ENCODE measurements at regions not wholly inside any gene's neighbourhood (a gene's known extent, or its start where the extent isn't known, plus 50 kb on each side); places are given as distances from the start of the nearest gene placed in this dataset.
A peak's percentile ranks its signal among the peaks of the same experiment; 100 is the strongest.

- H3K36me3 Mint-ChIP-seq (ENCODE audit: low read depth) = no peaks in the 10 kb centered on the region
- H3K4me3 Mint-ChIP-seq (ENCODE audit: unreplicated experiment) = no peak overlapping the region
- DNase-seq (ENCODE audit: low spot score) = no peak
- H3K4me1 Mint-ChIP-seq (ENCODE audit: low read depth) = peaks cover 10% of the 10 kb centered on the region
- no peaks in the 10 kb centered on the region for H3K9me3 Mint-ChIP-seq (ENCODE audit: low read depth)
- no peaks in the 10 kb centered on the region for H3K27me3 Mint-ChIP-seq (ENCODE audit: low read depth)
- no peak overlapping the region for H3K27ac Mint-ChIP-seq (ENCODE audit: unreplicated experiment)
- TF ChIP-seq, protein P1, sequence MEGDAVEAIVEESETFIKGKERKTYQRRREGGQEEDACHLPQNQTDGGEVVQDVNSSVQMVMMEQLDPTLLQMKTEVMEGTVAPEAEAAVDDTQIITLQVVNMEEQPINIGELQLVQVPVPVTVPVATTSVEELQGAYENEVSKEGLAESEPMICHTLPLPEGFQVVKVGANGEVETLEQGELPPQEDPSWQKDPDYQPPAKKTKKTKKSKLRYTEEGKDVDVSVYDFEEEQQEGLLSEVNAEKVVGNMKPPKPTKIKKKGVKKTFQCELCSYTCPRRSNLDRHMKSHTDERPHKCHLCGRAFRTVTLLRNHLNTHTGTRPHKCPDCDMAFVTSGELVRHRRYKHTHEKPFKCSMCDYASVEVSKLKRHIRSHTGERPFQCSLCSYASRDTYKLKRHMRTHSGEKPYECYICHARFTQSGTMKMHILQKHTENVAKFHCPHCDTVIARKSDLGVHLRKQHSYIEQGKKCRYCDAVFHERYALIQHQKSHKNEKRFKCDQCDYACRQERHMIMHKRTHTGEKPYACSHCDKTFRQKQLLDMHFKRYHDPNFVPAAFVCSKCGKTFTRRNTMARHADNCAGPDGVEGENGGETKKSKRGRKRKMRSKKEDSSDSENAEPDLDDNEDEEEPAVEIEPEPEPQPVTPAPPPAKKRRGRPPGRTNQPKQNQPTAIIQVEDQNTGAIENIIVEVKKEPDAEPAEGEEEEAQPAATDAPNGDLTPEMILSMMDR (IDR thresholded peaks at IDR 0.05) = no peak
Measured at GRCh38 chr13:64160479-64160878, 2744.8 kb upstream of the PCDH20 start.

- TF ChIP-seq, protein P1 (IDR thresholded peaks at IDR 0.05) = no peak
- peaks cover 10% of the 10 kb centered on the region for H3K4me1 Mint-ChIP-seq (ENCODE audit: low read depth)
- H3K36me3 Mint-ChIP-seq (ENCODE audit: low read depth) = no peaks in the 10 kb centered on the region
- H3K27me3 Mint-ChIP-seq (ENCODE audit: low read depth) = no peaks in the 10 kb centered on the region
- no peaks in the 10 kb centered on the region for H3K9me3 Mint-ChIP-seq (ENCODE audit: low read depth)
- no peak overlapping the region for H3K27ac Mint-ChIP-seq (ENCODE audit: unreplicated experiment)
- H3K4me3 Mint-ChIP-seq (ENCODE audit: unreplicated experiment) = no peak overlapping the region
- no peak for DNase-seq (ENCODE audit: low spot score)
Measured at GRCh38 chr13:64158908-64159307, 2743.3 kb upstream of the PCDH20 start.

- Mint-ChIP-seq H3K4me3 (ENCODE audit: unreplicated experiment) (no peak overlapping the region), H3K9me3 (ENCODE audit: low read depth) (peaks cover 13% of the 10 kb centered on the region), H3K4me1 (ENCODE audit: low read depth) (peaks cover 10% of the 10 kb centered on the region), H3K36me3 (ENCODE audit: low read depth) (no peaks in the 10 kb centered on the region), H3K27me3 (ENCODE audit: low read depth) (no peaks in the 10 kb centered on the region), H3K27ac (ENCODE audit: unreplicated experiment) (no peak overlapping the region)
- TF ChIP-seq, protein P1 (IDR thresholded peaks at IDR 0.05) = peak; percentile 83
- DNase-seq (ENCODE audit: low spot score) = no peak
Measured at GRCh38 chr13:64154514-64154913, 2738.9 kb upstream of the PCDH20 start.

DNA sequence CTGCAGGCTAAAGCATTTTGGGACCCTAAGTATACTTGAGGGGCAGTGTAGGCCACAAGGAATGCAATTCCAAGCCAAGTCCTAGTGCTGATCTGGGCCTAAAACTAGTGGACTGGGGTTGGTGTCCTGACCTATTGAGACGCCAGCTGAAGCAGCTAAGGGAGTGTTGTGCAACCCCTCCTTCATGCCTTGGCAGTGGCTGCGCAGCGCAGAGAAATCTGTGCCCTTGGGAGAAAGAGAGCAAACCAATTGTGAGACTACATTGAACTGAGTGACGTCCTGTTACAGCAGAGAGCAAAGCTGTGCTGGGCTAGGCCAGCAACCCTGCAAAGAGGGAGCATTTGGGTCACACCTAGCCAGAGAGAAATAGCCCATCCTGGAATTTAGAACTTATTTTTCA is 2715.0 kb upstream of the PCDH20 start:
- no peak overlapping the region for H3K4me3 Mint-ChIP-seq (ENCODE audit: unreplicated experiment)
- TF ChIP-seq, protein P1 (IDR thresholded peaks at IDR 0.05) = no peak
- no peaks in the 10 kb centered on the region for H3K27me3 Mint-ChIP-seq (ENCODE audit: low read depth)
- peaks cover 11% of the 10 kb centered on the region for H3K9me3 Mint-ChIP-seq (ENCODE audit: low read depth)
- H3K4me1 Mint-ChIP-seq (ENCODE audit: low read depth) = peaks cover 4% of the 10 kb centered on the region
- DNase-seq (ENCODE audit: low spot score) = peak; percentile 36
- no peak overlapping the region for H3K27ac Mint-ChIP-seq (ENCODE audit: unreplicated experiment)
- H3K36me3 Mint-ChIP-seq (ENCODE audit: low read depth) = peaks cover 1% of the 10 kb centered on the region

DNA sequence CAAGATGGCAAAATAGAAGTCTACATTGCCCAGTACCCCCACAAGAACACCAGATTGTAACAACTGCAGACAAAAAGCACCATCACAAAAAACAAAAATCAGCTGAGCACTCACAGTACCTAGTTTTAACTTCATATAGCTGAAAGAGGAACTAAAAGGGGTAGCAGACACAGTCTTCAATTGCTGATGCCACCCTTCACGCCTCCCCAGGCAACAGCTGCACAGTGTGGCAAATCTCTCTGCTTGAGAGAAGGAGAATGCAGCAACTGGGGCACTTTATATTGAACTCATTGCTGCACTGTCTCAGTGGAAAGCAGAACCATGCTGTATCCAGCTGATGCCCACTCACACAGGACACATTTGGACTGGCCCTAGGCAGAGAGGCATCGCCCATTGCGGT is 2714.5 kb upstream of the PCDH20 start:
- Mint-ChIP-seq H3K27me3 (ENCODE audit: low read depth) (no peaks in the 10 kb centered on the region), H3K4me3 (ENCODE audit: unreplicated experiment) (no peak overlapping the region), H3K9me3 (ENCODE audit: low read depth) (peaks cover 9% of the 10 kb centered on the region), H3K27ac (ENCODE audit: unreplicated experiment) (no peak overlapping the region), H3K36me3 (ENCODE audit: low read depth) (peaks cover under 1% of the 10 kb centered on the region), H3K4me1 (ENCODE audit: low read depth) (peaks cover 4% of the 10 kb centered on the region)
- DNase-seq (ENCODE audit: low spot score) = no peak
- TF ChIP-seq, protein P1 (IDR thresholded peaks at IDR 0.05) = no peak
